Karpas-422 (cell line): ENCODE measurements at regions not wholly inside any gene's neighbourhood (a gene's known extent, or its start where the extent isn't known, plus 50 kb on each side); places are given as distances from the start of the nearest gene placed in this dataset.

Source experiments
- DNase-seq: peaks from one replicate; pipeline ENCODE4 v3.0.0-alpha.2; 2015
- H2AFZ ChIP-seq: fragments of 200-600 bp; sonication (generic); 2 replicates; pipeline ENCODE4 v1.6.1; 2014; ENCODE audit warnings: antibody characterized with exemption, low read length, mixed read lengths
- H3K27ac ChIP-seq: fragments of 200-600 bp; sonication (generic); 2 replicates; pipeline ENCODE4 v1.5.1; 2014; ENCODE audit warnings: mild to moderate bottlenecking, low read length, moderate library complexity
- H3K27me3 ChIP-seq: fragments of 200-600 bp; sonication (generic); 2 replicates; pipeline ENCODE4 v1.6.1; 2014; ENCODE audit warnings: low read length, mixed read lengths
- H3K36me3 ChIP-seq: fragments of 200-600 bp; sonication (generic); 2 replicates; pipeline ENCODE4 v1.6.1; 2014; ENCODE audit warnings: low read length, mixed read lengths; ENCODE audit not compliant: insufficient read depth
- H3K4me1 ChIP-seq: fragments of 200-600 bp; sonication (generic); 2 replicates; pipeline ENCODE4 v1.6.1; 2014; ENCODE audit warnings: mild to moderate bottlenecking, low read length, mixed read lengths
- H3K4me2 ChIP-seq: fragments of 200-600 bp; sonication (generic); 2 replicates; pipeline ENCODE4 v1.6.1; 2014; ENCODE audit warnings: low read length, low read depth, mild to moderate bottlenecking; ENCODE audit not compliant: poor library complexity, severe bottlenecking
- H3K4me3 ChIP-seq: fragments of 200-600 bp; sonication (generic); 2 replicates; pipeline ENCODE4 v1.5.1; 2014; ENCODE audit warnings: mild to moderate bottlenecking, antibody characterized with exemption, low read length, mixed read lengths
- H3K79me2 ChIP-seq: fragments of 200-600 bp; sonication (generic); 2 replicates; pipeline ENCODE4 v1.6.1; 2014; ENCODE audit warnings: mild to moderate bottlenecking, low read length, mixed read lengths
- H3K9ac ChIP-seq: fragments of 200-600 bp; sonication (generic); 2 replicates; pipeline ENCODE4 v1.6.0; 2014; ENCODE audit warnings: low read length
- H3K9me2 ChIP-seq: fragments of 200-600 bp; sonication (generic), shearing (Covaris generic); replicated peaks from 2 replicates; pipeline ENCODE4 v1.6.0; 2014; ENCODE audit warnings: mild to moderate bottlenecking, low read length, moderate library complexity; ENCODE audit not compliant: insufficient read depth
- H3K9me3 ChIP-seq: fragments of 300-700, 200-600 bp; sonication (generic); 2 replicates; pipeline ENCODE4 v1.6.1; 2014; ENCODE audit warnings: low read length, mixed read lengths
- H4K20me1 ChIP-seq: fragments of 200-600 bp; sonication (generic); 2 replicates; pipeline ENCODE4 v1.6.1; 2014; ENCODE audit warnings: mild to moderate bottlenecking, antibody characterized with exemption, low read length, low read depth; ENCODE audit not compliant: insufficient read depth

GRCh38 chr1:110756506-110756905 is 81.8 kb upstream of the KCNA3 start:
- Histone ChIP-seq H3K36me3 (no peaks in the 10 kb centered on the region), H3K9ac (no peak overlapping the region), H3K79me2 (no peaks in the 10 kb centered on the region), H4K20me1 (no peaks in the 10 kb centered on the region), H3K27ac (no peak overlapping the region), H3K27me3 (no peaks in the 10 kb centered on the region), H2AFZ (no peak overlapping the region), H3K4me3 (no peak overlapping the region), H3K4me2 (no peak overlapping the region), H3K9me2 (no peaks in the 10 kb centered on the region), H3K9me3 (no peaks in the 10 kb centered on the region), H3K4me1 (no peaks in the 10 kb centered on the region)
- DNase-seq: no peak

GRCh38 chr1:110752941-110753725 is 78.4 kb upstream of the KCNA3 start:
- Histone ChIP-seq H3K36me3 (no peaks in the 10 kb centered on the region), H4K20me1 (no peaks in the 10 kb centered on the region), H3K9ac (no peak overlapping the region), H3K9me2 (no peaks in the 10 kb centered on the region), H3K4me1 (no peaks in the 10 kb centered on the region), H3K4me2 (no peak overlapping the region), H3K9me3 (no peaks in the 10 kb centered on the region), H3K27me3 (no peaks in the 10 kb centered on the region), H3K4me3 (no peak overlapping the region), H3K27ac (no peak overlapping the region), H3K79me2 (no peaks in the 10 kb centered on the region), H2AFZ (no peak overlapping the region)
- DNase-seq: no peak

- no peak for DNase-seq
- H3K27ac ChIP-seq: no peak overlapping the region
- no peaks in the 10 kb centered on the region for H4K20me1 ChIP-seq
- H3K9ac ChIP-seq: no peak overlapping the region
- H3K9me2 ChIP-seq: no peaks in the 10 kb centered on the region; the same call in 1 of the 2 replicates
- H3K79me2 ChIP-seq: no peaks in the 10 kb centered on the region
- H3K4me1 ChIP-seq: no peaks in the 10 kb centered on the region
- no peak overlapping the region for H3K4me2 ChIP-seq
- no peak overlapping the region for H2AFZ ChIP-seq
- no peaks in the 10 kb centered on the region for H3K36me3 ChIP-seq
- H3K9me3 ChIP-seq: no peaks in the 10 kb centered on the region
- no peaks in the 10 kb centered on the region for H3K27me3 ChIP-seq
- no peak overlapping the region for H3K4me3 ChIP-seq
Measured at GRCh38 chr1:110750562-110750961, 75.8 kb upstream of the KCNA3 start.

DNA sequence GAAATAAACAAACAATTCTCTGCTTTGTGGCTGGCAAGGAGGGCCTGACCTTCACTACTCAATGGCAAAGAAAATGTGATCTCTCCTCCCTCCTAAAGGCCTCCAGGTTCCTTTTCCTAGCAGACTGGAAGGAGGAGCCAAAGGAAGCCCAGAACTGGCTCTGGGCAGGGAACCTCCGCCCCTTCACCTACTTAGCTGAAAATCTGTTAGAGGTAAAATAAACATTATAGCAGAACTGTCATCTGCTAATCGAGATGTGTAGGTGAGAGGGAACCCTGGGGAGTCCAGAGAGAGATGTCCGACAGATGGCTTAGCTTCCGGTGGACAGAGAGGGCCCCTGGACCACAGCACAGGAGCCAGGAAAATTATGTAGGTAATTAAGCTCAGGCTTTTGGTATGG is 75.2 kb upstream of the KCNA3 start:
- no peak overlapping the region for H3K9ac ChIP-seq
- H3K27ac ChIP-seq: no peak overlapping the region
- no peaks in the 10 kb centered on the region for H4K20me1 ChIP-seq
- no peaks in the 10 kb centered on the region for H3K36me3 ChIP-seq
- H3K4me2 ChIP-seq: no peak overlapping the region
- DNase-seq: no peak
- no peaks in the 10 kb centered on the region; the same call in 1 of the 2 replicates for H3K9me2 ChIP-seq
- H3K27me3 ChIP-seq: no peaks in the 10 kb centered on the region
- no peak overlapping the region for H2AFZ ChIP-seq
- no peaks in the 10 kb centered on the region for H3K4me1 ChIP-seq
- no peaks in the 10 kb centered on the region for H3K9me3 ChIP-seq
- no peaks in the 10 kb centered on the region for H3K79me2 ChIP-seq
- no peak overlapping the region for H3K4me3 ChIP-seq

- H3K4me3 ChIP-seq: no peak overlapping the region
- H3K36me3 ChIP-seq: no peaks in the 10 kb centered on the region
- no peak overlapping the region for H3K27ac ChIP-seq
- no peaks in the 10 kb centered on the region for H3K9me3 ChIP-seq
- H3K9me2 ChIP-seq: no peaks in the 10 kb centered on the region; the same call in 1 of the 2 replicates
- H4K20me1 ChIP-seq: no peaks in the 10 kb centered on the region
- H2AFZ ChIP-seq: no peak overlapping the region
- no peaks in the 10 kb centered on the region for H3K27me3 ChIP-seq
- no peaks in the 10 kb centered on the region for H3K4me1 ChIP-seq
- no peak overlapping the region for H3K4me2 ChIP-seq
- no peaks in the 10 kb centered on the region for H3K79me2 ChIP-seq
- H3K9ac ChIP-seq: no peak overlapping the region
- peak; percentile 80 for DNase-seq
Measured at GRCh38 chr1:110746644-110747259, 72.0 kb upstream of the KCNA3 start.

GRCh38 chr1:110743397-110743796 is 68.7 kb upstream of the KCNA3 start:
- Histone ChIP-seq H4K20me1 (no peaks in the 10 kb centered on the region), H3K27me3 (no peaks in the 10 kb centered on the region), H3K9me3 (no peaks in the 10 kb centered on the region), H3K4me1 (no peaks in the 10 kb centered on the region), H3K4me3 (no peak overlapping the region), H3K36me3 (no peaks in the 10 kb centered on the region), H3K27ac (no peak overlapping the region), H3K9ac (no peak overlapping the region), H3K4me2 (no peak overlapping the region), H3K9me2 (no peaks in the 10 kb centered on the region; the same call in 1 of the 2 replicates), H3K79me2 (no peaks in the 10 kb centered on the region), H2AFZ (no peak overlapping the region)
- DNase-seq: no peak

- H4K20me1 ChIP-seq: no peaks in the 10 kb centered on the region
- no peaks in the 10 kb centered on the region for H3K79me2 ChIP-seq
- H3K4me1 ChIP-seq: no peaks in the 10 kb centered on the region
- H3K4me2 ChIP-seq: no peak overlapping the region
- no peak overlapping the region for H3K27ac ChIP-seq
- H3K36me3 ChIP-seq: no peaks in the 10 kb centered on the region
- H3K9ac ChIP-seq: no peak overlapping the region
- H3K9me2 ChIP-seq: no peaks in the 10 kb centered on the region
- no peak overlapping the region for H2AFZ ChIP-seq
- no peaks in the 10 kb centered on the region for H3K27me3 ChIP-seq
- no peak overlapping the region for H3K4me3 ChIP-seq
- DNase-seq: no peak
- H3K9me3 ChIP-seq: no peaks in the 10 kb centered on the region
Measured at GRCh38 chr1:110736900-110737605, 62.3 kb upstream of the KCNA3 start.

GRCh38 chr1:110734133-110734680 is 59.5 kb upstream of the KCNA3 start:
- no peak overlapping the region for H3K9ac ChIP-seq

More at GRCh38 chr1:110734133-110734680, 59.5 kb upstream of the KCNA3 start:
- Histone ChIP-seq H3K27ac (no peak overlapping the region), H3K4me2 (no peak overlapping the region), H3K79me2 (no peaks in the 10 kb centered on the region), H3K27me3 (no peaks in the 10 kb centered on the region), H3K4me1 (no peaks in the 10 kb centered on the region), H3K9me3 (no peaks in the 10 kb centered on the region), H3K4me3 (no peak overlapping the region), H3K9me2 (no peaks in the 10 kb centered on the region), H4K20me1 (no peaks in the 10 kb centered on the region), H3K36me3 (no peaks in the 10 kb centered on the region), H2AFZ (no peak overlapping the region)
- DNase-seq: no peak
